AG09309 (cell line): ENCODE measurements at regions not wholly inside any gene's neighbourhood (a gene's known extent, or its start where the extent isn't known, plus 50 kb on each side); places are given as distances from the start of the nearest gene placed in this dataset.

Experiments used
- DNase-seq: peaks from one replicate; pipeline ENCODE4 v3.0.0-alpha.2; 2010; ENCODE audit warnings: low read depth
- H3K4me3 ChIP-seq: 2 replicates; pipeline ENCODE4 v1.5.1; 2011; ENCODE audit warnings: mild to moderate bottlenecking, low read depth, low read length, moderate library complexity; ENCODE audit not compliant: control insufficient read depth
- CTCF ChIP-seq: IDR thresholded peaks from 2 replicates; pipeline ENCODE4 v1.5.1; 2011; ENCODE audit warnings: mild to moderate bottlenecking, low read depth, low read length, inconsistent platforms; ENCODE audit not compliant: insufficient read depth, control insufficient read depth; ENCODE audit errors: missing control alignments

- TF ChIP-seq CTCF = no peak
- DNase-seq = no peak
- no peak overlapping the region for H3K4me3 ChIP-seq
Observed at GRCh38 chr1:88016947-88017346, 667.1 kb upstream of the PKN2 start.

- no peak for DNase-seq
- no peak for TF ChIP-seq CTCF
- H3K4me3 ChIP-seq = no peak overlapping the region
Observed at GRCh38 chr1:88021529-88021928, 662.5 kb upstream of the PKN2 start.

GRCh38 chr1:88022516-88022915, 661.6 kb upstream of the PKN2 start:
- no peak for DNase-seq
- no peak overlapping the region for H3K4me3 ChIP-seq
- TF ChIP-seq CTCF = no peak

GRCh38 chr1:88029142-88029541, 654.9 kb upstream of the PKN2 start:
- DNase-seq = no peak
- no peak for TF ChIP-seq CTCF
- no peak overlapping the region for H3K4me3 ChIP-seq

GRCh38 chr1:88029899-88030298, 654.2 kb upstream of the PKN2 start:
- H3K4me3 ChIP-seq = no peak overlapping the region
- TF ChIP-seq CTCF = no peak
- no peak for DNase-seq

- H3K4me3 ChIP-seq = no peak overlapping the region
- TF ChIP-seq CTCF = no peak
- no peak for DNase-seq
Observed at GRCh38 chr1:88035578-88035977, 648.5 kb upstream of the PKN2 start.
